Activated CD4-positive, alpha-beta memory T cell treated with anti-CD3 and anti-CD28 coated beads for 36 hours (primary cell): ENCODE measurements at regions not wholly inside any gene's neighbourhood (a gene's known extent, or its start where the extent isn't known, plus 50 kb on each side); places are given as distances from the start of the nearest gene placed in this dataset. TPM values are rescaled to one million over a fixed set of nuclear protein-coding genes. Genes with fewer than 3 reads are reported as not detected.
A peak's percentile ranks its signal among the peaks of the same experiment; 100 is the strongest.

Experiments
- CTCF ChIA-PET: fragments of 350-600 bp; sonication (Branson Sonifier 250); formaldehyde crosslinking; loops from one replicate; lab custom pipeline; 2021; ENCODE audit warnings: antibody characterized with exemption, inconsistent platforms; lab: Charles Lee
- POLR2A ChIA-PET: fragments of 350-600 bp; sonication (Branson Sonifier 250); formaldehyde crosslinking; loops from one replicate; lab custom pipeline; 2021; ENCODE audit warnings: antibody characterized with exemption; lab: Charles Lee
- DNase-seq: peaks from one replicate; pipeline ENCODE4 v3.0.0-alpha.2; 2020
- H3K27ac Mint-ChIP-seq: one replicate; pipeline ENCODE4 v1.8.0; 2021; ENCODE audit warnings: mixed read lengths
- H3K27me3 Mint-ChIP-seq: one replicate; pipeline ENCODE4 v1.8.0; 2021; ENCODE audit warnings: mixed read lengths
- H3K36me3 Mint-ChIP-seq: one replicate; pipeline ENCODE4 v1.8.0; 2021; ENCODE audit warnings: mixed read lengths
- H3K4me1 Mint-ChIP-seq: one replicate; pipeline ENCODE4 v1.8.0; 2021; ENCODE audit warnings: low read depth, mixed read lengths
- H3K4me3 Mint-ChIP-seq: one replicate; pipeline ENCODE4 v1.8.0; 2021; ENCODE audit warnings: mild to moderate bottlenecking, mixed read lengths
- H3K9me3 Mint-ChIP-seq: one replicate; pipeline ENCODE4 v1.8.0; 2021; ENCODE audit warnings: mixed read lengths
- intact Hi-C: fragments of 100-400 bp; cut with micrococcal nuclease; formaldehyde crosslinking; loops from one replicate; pipeline ENCODE4 v1.15.1; 2023
- microRNA-seq: library from miRNA; unstranded; fragments of <30 nt; microRNA quantifications from one replicate; pipeline ENCODE4 v1.2.0, GENCODE V29; 2022; ENCODE audit warnings: borderline number of aligned reads, borderline microRNAs expressed, borderline replicate concordance

GRCh38 chr11:43582863-43583462, 97.6 kb upstream of the HSD17B12 start:
- ChIA-PET CTCF (interaction anchor here (1.2 kb wide), 1 partner anchor 10 kb away, joined by 5 read pairs; no protein-coding TSS in a partner anchor), POLR2A (no interaction called here)
- Mint-ChIP-seq H3K27me3 (peaks cover 69% of the 10 kb centered on the region), H3K4me3 (no peak overlapping the region), H3K9me3 (no peaks in the 10 kb centered on the region), H3K4me1 (peaks cover 24% of the 10 kb centered on the region), H3K27ac (no peak overlapping the region), H3K36me3 (no peaks in the 10 kb centered on the region)
- intact Hi-C loops, result no loop called here
- no peak for DNase-seq

- Mint-ChIP-seq H3K27ac (no peak overlapping the region), H3K9me3 (no peaks in the 10 kb centered on the region), H3K4me3 (no peak overlapping the region), H3K36me3 (no peaks in the 10 kb centered on the region), H3K27me3 (peaks cover 67% of the 10 kb centered on the region), H3K4me1 (peaks cover 24% of the 10 kb centered on the region)
- no peak for DNase-seq
- ChIA-PET CTCF (interaction anchor here (1.2 kb wide), 1 partner anchor 11 kb away, joined by 5 read pairs; no protein-coding TSS in a partner anchor), POLR2A (no interaction called here)
- intact Hi-C loops, result no loop called here
Observed at GRCh38 chr11:43583548-43583947, 97.0 kb upstream of the HSD17B12 start.

GRCh38 chr11:43585877-43586608, 94.5 kb upstream of the HSD17B12 start:
- Mint-ChIP-seq H3K27me3 (peaks cover 52% of the 10 kb centered on the region), H3K36me3 (no peaks in the 10 kb centered on the region), H3K4me1 (peaks cover 10% of the 10 kb centered on the region), H3K4me3 (no peak overlapping the region), H3K27ac (no peak overlapping the region), H3K9me3 (no peaks in the 10 kb centered on the region)
- ChIA-PET CTCF (interaction anchor here (0.8 to 1.2 kb wide), 2 partner anchors 13 to 29 kb away, joined by 3 read pairs; no protein-coding TSS in a partner anchor), POLR2A (no interaction called here)
- intact Hi-C loops, result no loop called here
- no peak for DNase-seq

GRCh38 chr11:43589601-43590250, 90.8 kb upstream of the HSD17B12 start:
- no peaks in the 10 kb centered on the region for H3K36me3 Mint-ChIP-seq
- intact Hi-C loops, result no loop called here
- no peaks in the 10 kb centered on the region for H3K9me3 Mint-ChIP-seq
- no peak for DNase-seq
- POLR2A ChIA-PET, result no interaction called here
- no peaks in the 10 kb centered on the region for H3K4me1 Mint-ChIP-seq
- CTCF ChIA-PET, result interaction anchor here (0.5 kb wide), 1 partner anchor 263 kb away, joined by 4 read pairs; no protein-coding TSS in a partner anchor
- H3K27ac Mint-ChIP-seq, result no peak overlapping the region
- no peak overlapping the region for H3K4me3 Mint-ChIP-seq
- peaks cover 28% of the 10 kb centered on the region for H3K27me3 Mint-ChIP-seq

GRCh38 chr11:43601511-43601910, 79.0 kb upstream of the HSD17B12 start:
- Mint-ChIP-seq H3K4me3 (no peak overlapping the region), H3K4me1 (no peaks in the 10 kb centered on the region), H3K9me3 (no peaks in the 10 kb centered on the region), H3K27ac (no peak overlapping the region), H3K27me3 (peaks cover 25% of the 10 kb centered on the region), H3K36me3 (no peaks in the 10 kb centered on the region)
- intact Hi-C loops, result no loop called here
- no peak for DNase-seq
- ChIA-PET CTCF (no interaction called here), POLR2A (no interaction called here)

- H3K36me3 Mint-ChIP-seq, result no peaks in the 10 kb centered on the region
- no peaks in the 10 kb centered on the region for H3K4me1 Mint-ChIP-seq
- ChIA-PET POLR2A (no interaction called here), CTCF (no interaction called here)
- H3K4me3 Mint-ChIP-seq, result no peak overlapping the region
- intact Hi-C loops, result no loop called here
- no peaks in the 10 kb centered on the region for H3K9me3 Mint-ChIP-seq
- DNase-seq, result no peak
- peaks cover 23% of the 10 kb centered on the region for H3K27me3 Mint-ChIP-seq
- H3K27ac Mint-ChIP-seq, result no peak overlapping the region
Observed at GRCh38 chr11:43602670-43603069, 77.9 kb upstream of the HSD17B12 start.

GRCh38 chr11:43614214-43614613, 66.3 kb upstream of the HSD17B12 start:
- Mint-ChIP-seq H3K9me3 (peaks cover 26% of the 10 kb centered on the region), H3K36me3 (peaks cover 4% of the 10 kb centered on the region), H3K27ac (no peak overlapping the region), H3K4me1 (no peaks in the 10 kb centered on the region), H3K27me3 (peaks cover 17% of the 10 kb centered on the region), H3K4me3 (no peak overlapping the region)
- POLR2A ChIA-PET, result no interaction called here
- CTCF ChIA-PET, result no interaction called here
- intact Hi-C loops, result no loop called here
- no peak for DNase-seq

GRCh38 chr11:43619863-43620505, 60.6 kb upstream of the HSD17B12 start:
- H3K36me3 Mint-ChIP-seq, result peaks cover 2% of the 10 kb centered on the region
- peaks cover 7% of the 10 kb centered on the region for H3K9me3 Mint-ChIP-seq
- ChIA-PET CTCF (no interaction called here), POLR2A (no interaction called here)
- no peak overlapping the region for H3K27ac Mint-ChIP-seq
- DNase-seq, result no peak
- intact Hi-C loops, result no loop called here
- H3K27me3 Mint-ChIP-seq, result peaks cover 21% of the 10 kb centered on the region
- H3K4me3 Mint-ChIP-seq, result no peak overlapping the region
- H3K4me1 Mint-ChIP-seq, result no peaks in the 10 kb centered on the region

- CTCF ChIA-PET, result no interaction called here
- H3K36me3 Mint-ChIP-seq, result no peaks in the 10 kb centered on the region
- POLR2A ChIA-PET, result no interaction called here
- H3K4me1 Mint-ChIP-seq, result no peaks in the 10 kb centered on the region
- intact Hi-C loops, result no loop called here
- no peaks in the 10 kb centered on the region for H3K9me3 Mint-ChIP-seq
- no peak for DNase-seq
- H3K27me3 Mint-ChIP-seq, result peaks cover 22% of the 10 kb centered on the region
- no peak overlapping the region for H3K27ac Mint-ChIP-seq
- no peak overlapping the region for H3K4me3 Mint-ChIP-seq
Observed at GRCh38 chr11:43626798-43627197, 53.7 kb upstream of the HSD17B12 start.

Small RNA genes lying in the stretch of these regions (microRNA-seq; reads per million reads assigned to microRNA genes)
- gene MIR129-2 (3.9 reads per million, percentile 5 among the genes with 10 or more reads in this experiment), gene MIR670 (not detected)
